Activated naive CD8-positive, alpha-beta T cell treated with anti-CD3 and anti-CD28 coated beads, Interleukin-2, amount 50 U/mL, for 16 hours (primary cell): ENCODE measurements at regions not wholly inside any gene's neighbourhood (a gene's known extent, or its start where the extent isn't known, plus 50 kb on each side); places are given as distances from the start of the nearest gene placed in this dataset.

Experiments used
- DNase-seq: peaks from one replicate; pipeline ENCODE4 v3.0.0-alpha.2; 2020; ENCODE audit warnings: low read depth, low spot score

DNA sequence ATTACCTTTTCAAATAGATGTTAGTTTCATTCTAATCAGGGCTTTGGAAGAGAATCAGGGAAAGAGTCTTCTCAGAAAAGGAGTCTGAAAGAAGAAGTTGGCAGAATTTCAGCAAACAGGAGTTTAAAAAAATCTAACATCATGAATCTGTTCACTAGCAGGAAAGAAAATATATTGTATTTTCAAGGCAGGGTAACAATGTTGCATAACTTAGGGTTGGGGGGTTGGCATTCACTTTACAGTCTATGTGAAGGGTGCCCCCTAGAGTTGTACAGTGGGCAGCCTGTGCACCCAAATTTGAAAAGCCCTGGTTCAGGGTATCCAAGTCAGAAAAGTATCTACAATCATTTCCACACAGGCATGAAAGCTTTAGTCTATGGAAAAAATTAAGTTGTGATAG lies 348.4 kb upstream of the SLC30A5 start:
- no peak for DNase-seq

DNA sequence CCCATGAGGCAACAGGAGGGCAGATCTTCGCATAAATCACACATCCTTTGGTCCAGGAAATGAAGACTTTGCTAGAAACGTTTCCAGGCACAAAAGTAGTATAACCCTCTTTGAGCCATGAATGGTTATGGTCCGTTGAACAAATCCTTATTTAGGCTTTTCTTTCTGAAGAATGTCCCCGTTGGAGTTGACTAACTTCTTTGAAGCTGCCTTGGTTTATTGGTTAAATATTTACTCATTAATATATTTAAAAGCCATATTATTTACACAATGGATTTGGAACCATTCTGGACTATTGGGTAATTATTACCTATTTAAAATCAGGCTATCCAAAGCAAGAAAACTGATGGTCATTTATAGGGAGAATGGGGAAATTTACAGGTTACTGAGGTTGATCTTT lies 347.6 kb upstream of the SLC30A5 start:
- DNase-seq: no peak

GRCh38 chr5:68746643-68747420 lies 347.0 kb upstream of the SLC30A5 start:
- no peak for DNase-seq

- no peak for DNase-seq
Measured at GRCh38 chr5:68747521-68747920, 346.3 kb upstream of the SLC30A5 start.

DNA sequence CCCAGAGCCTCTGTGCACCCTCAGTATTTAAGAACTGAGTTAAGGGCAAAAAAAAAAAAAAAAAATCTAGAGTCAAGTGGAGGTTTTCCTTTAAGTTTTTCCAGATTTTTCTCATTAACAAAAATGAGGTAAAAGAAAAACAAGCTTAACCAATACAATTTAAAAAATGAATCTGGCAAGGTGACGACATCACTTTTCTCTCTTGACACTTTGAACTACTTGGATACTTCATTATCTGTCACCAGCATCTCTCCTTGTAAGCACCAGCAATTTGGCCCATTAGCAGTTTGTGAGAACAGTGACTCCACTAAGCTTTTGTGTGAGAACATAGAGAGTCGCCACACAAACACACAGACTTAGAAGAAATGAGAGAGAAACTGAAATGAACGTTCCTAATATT lies 345.7 kb upstream of the SLC30A5 start:
- DNase-seq: no peak

GRCh38 chr5:68749077-68749476 lies 344.7 kb upstream of the SLC30A5 start:
- no peak for DNase-seq

DNA sequence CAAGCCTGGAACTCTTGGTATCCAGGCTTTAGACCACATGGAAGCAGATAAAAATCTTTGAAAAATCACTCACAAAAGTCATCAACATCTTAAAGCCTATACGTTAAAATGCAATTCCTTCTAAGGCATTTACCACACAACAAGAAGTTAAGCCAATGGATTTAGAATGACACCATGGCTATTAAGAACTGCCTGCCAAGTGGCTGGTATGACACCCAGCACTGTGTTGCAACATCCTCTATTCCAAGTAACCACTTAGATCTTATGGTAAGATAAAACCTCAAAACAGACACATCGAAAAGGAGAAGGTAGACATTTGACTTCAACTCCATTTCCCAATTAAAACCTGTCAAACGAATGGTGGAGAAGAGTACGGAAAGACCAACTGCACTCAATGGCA lies 344.2 kb upstream of the SLC30A5 start:
- DNase-seq: no peak

- no peak for DNase-seq
Measured at GRCh38 chr5:68751661-68752060, 342.2 kb upstream of the SLC30A5 start.

DNA sequence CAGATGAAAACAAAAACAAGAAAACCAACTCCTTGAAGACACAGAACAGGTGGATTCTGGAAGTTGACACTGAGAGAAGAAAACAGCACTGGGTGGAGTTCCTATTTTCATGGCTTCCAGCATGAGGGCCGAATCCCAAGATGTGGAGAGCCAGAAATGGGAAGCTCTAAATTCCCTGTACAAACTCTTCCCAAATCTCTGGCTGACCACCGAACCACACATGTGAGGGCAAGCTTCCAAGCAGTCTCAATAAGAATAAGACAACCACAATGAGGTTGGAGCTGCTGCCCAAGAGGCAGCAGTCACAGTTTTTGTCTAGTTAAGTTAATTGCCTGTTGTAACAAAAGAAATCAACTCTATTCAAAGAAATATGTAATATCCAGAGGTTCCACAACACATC lies 339.3 kb upstream of the SLC30A5 start:
- no peak for DNase-seq

DNA sequence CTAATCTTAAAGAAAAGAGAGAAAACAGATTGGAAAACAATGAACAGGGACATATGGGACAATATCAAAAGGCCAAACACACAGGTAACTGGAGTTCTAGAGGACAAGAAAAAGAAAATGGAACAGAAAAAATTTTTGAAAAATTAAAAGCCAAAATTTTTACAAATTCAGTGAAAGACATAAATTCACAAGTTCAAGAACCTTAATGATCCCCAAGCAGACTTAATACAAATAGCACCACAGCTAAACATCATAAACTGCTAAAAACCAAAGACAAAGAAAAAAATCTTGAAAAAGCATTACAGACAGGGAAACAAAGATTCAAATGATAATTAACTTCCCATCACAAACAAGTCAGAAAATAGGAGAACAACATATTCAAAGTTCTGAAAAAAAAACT lies 338.5 kb upstream of the SLC30A5 start:
- DNase-seq: no peak

DNA sequence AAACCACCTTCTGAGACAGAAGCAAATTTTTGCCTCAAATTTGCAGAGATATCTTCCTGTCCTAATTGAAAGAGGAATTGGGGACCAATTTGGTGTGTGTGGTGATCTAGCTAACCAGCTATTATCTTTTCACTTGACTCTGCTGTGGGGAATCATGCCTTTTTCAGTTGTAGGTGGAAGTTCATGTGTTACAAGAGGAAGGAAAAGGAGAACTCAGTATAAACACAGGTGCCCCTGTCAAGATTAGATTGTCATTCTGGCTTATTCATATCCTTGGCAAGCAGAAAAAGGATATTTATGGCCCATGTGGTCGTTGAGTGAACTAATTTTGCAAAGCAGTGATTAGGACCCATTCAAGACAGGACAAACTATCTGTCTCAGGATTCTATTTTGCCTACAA lies 336.8 kb upstream of the SLC30A5 start:
- no peak for DNase-seq

GRCh38 chr5:68757626-68758212 lies 336.1 kb upstream of the SLC30A5 start:
- DNase-seq: no peak

GRCh38 chr5:68759593-68759992 lies 334.2 kb upstream of the SLC30A5 start:
- no peak for DNase-seq

DNA sequence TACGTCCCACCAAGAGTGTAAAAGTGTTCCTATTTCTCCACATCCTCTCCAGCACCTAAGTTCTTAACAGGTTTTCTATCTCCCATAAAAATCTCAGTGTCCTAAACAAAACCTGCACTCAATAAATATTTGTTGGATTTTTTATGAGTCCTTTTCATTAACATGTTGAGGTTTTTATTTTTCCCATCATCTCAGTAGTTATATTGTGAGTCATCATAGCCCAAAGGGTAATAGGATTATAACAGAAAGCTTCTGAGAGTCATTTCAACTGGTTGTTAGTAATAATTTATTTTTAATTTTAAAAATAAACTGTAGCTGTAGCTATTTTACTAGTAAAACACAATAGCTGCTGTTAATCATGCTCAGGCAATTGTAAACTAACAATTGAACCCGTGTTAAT lies 331.6 kb upstream of the SLC30A5 start:
- no peak for DNase-seq

GRCh38 chr5:68766952-68767464 lies 326.8 kb upstream of the SLC30A5 start:
- no peak for DNase-seq

GRCh38 chr5:68770551-68770950 lies 323.3 kb upstream of the SLC30A5 start:
- no peak for DNase-seq

DNA sequence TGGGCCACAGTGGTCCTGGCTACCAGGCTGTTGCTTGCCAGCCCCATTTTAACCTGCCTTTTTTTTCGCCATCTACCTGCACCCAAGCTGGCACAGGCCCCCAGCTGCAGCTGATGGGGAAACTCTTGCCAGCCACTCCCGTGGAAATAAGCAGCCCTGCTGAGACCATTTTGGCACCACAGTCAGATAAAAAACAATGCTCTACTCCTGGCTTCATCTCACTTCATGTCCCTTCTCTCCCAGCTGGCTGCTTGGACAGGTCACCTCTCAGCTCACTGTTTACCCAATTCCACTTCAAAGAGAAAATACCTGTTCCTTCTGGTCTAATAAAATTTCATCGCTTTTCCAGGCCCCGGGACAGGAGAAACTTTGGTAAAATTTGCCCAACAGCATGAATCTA lies 322.6 kb upstream of the SLC30A5 start:
- DNase-seq: no peak

DNA sequence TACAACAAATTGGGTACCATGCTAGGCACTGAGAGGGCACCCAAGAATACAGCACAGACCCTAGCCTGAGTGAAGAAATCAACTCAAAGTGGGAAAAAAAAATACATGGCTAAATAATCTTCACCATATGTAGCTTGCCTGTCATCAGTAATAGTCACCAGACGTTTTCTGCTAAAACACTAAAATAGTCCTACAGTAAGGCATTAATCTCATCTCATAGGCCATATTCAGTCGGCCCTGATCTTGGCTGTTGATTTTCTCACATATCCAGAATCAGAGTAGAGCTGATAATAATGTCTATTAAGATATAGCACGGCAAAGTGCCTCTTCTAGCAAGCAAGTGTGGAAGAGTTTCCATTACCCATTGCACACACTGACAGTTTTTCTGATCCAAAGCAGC lies 322.1 kb upstream of the SLC30A5 start:
- no peak for DNase-seq

GRCh38 chr5:68776381-68776780 lies 317.4 kb upstream of the SLC30A5 start:
- no peak for DNase-seq

DNA sequence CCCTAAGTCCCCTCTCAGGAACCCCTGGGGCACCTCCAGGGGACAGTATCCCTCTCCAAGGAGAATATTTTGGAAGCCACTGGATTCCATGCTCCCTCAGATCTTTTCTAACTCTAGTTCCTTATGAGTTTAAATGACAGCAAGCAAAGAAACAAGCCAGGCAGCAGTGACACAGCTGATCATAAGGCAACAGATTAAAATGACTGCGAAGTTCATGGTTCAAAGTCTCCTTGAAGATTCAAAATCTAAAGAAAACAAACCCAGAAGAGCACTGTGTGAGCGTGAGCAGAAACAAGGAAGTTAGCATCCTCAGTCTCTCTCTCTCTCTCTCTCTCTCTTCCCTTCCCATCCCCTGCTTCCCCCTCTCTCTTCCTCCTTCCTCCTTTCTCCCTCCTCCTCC lies 316.7 kb upstream of the SLC30A5 start:
- DNase-seq: no peak

DNA sequence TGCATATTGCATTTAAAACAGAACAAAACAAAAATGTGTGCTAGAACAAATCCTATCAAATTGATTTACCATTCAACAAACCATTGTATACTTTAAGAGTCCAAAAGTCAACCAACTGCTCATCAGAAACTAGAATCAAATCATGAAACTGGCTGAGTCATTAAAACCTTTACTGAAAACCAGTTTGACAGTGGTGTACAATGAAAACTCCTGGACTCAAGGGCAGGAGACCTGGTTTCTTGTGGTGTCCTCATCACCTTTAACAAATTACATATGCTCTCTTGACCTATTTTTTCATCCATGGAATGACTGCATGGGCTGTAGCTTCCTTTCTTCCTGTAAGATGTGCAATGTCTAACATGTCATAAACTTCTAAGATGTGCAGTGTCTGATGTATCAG lies 315.3 kb upstream of the SLC30A5 start:
- no peak for DNase-seq

DNA sequence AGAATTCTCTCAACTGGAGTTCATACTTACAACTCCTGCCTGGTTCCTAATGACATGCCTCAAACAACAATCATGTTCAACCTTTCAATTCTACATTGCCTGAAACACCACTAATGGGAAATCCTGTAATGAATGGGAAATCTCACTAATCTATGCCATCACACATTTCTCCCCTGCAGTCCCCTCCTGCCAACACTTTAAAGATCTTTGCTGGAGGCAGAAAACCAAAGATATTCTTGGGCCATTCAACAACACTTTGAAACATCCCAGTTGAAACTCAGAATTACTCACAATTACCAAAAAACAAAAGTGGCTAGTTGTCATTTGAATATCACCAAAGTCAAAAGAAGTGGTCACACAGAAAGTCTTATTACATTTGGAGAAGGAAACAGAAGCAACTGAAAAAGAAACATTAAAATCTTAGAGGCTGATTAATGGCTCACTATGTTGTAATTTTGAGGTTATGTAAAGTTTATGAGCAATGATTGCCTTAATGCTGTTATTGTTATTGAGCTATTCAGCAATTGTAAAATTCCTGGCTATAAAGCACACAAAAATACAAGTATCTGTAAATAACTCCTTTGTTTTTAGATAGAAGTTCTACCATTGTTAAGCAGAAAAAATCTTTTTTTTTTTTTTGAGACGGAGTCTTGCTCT lies 313.4 kb upstream of the SLC30A5 start:
- DNase-seq: no peak

DNA sequence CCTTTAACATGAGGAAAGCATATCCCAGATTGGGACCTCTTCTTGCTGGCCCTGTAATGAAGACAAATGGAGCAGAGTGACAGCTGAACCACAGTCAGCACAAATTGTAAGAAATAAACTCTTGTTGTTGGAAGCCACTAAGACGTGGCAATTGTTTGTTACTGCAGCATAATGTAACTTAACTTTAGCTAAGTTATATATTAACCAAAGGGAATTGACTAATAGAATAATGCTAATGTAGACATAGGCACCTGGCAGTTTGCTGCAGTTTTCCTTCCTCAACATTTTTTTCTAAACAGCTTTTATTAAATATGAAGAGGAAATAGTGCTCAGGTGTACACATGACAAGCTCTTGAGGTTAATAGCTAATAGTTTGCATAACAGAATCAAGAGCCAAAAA lies 300.7 kb upstream of the SLC30A5 start:
- no peak for DNase-seq
